ENCODE measurements at regions not wholly inside any gene's neighbourhood (a gene's known extent, or its start where the extent isn't known, plus 50 kb on each side); places are given as distances from the start of the nearest gene placed in this dataset.

DNA sequence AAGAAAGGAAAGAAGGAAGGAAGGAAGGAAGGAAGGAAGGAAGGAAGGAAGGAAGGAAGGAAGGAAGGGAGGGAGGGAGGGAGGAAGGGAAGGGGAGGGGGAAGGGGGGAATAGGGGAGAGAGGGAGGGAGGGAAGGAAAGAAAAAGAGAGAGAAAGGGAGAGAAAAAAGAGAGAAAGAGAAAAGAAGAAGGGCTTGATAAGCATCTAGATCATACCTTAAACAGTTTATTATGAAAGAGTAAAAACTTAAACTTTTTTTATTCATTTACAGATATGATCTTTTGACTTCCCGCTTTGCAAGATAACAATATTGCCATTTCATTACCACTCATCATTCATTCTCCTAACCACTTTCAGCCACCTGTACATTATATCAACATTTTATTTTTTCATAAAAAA lies 53.6 kb upstream of the TMEM106B start:
- TF ChIP-seq, protein P1, sequence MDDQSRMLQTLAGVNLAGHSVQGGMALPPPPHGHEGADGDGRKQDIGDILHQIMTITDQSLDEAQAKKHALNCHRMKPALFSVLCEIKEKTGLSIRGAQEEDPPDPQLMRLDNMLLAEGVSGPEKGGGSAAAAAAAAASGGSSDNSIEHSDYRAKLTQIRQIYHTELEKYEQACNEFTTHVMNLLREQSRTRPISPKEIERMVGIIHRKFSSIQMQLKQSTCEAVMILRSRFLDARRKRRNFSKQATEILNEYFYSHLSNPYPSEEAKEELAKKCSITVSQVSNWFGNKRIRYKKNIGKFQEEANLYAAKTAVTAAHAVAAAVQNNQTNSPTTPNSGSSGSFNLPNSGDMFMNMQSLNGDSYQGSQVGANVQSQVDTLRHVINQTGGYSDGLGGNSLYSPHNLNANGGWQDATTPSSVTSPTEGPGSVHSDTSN (CRISPR knock-in tag; IDR thresholded peaks at IDR 0.05): no peak
- no peak for TF ChIP-seq ZNF707 (tag by site-specific recombination; IDR thresholded peaks at IDR 0.05)
- TF ChIP-seq PRDM4 (tag by site-specific recombination; IDR thresholded peaks at IDR 0.05): no peak
- no peak for TF ChIP-seq ZSCAN4 (tag by site-specific recombination; IDR thresholded peaks at IDR 0.05)
- TF ChIP-seq, protein P2, sequence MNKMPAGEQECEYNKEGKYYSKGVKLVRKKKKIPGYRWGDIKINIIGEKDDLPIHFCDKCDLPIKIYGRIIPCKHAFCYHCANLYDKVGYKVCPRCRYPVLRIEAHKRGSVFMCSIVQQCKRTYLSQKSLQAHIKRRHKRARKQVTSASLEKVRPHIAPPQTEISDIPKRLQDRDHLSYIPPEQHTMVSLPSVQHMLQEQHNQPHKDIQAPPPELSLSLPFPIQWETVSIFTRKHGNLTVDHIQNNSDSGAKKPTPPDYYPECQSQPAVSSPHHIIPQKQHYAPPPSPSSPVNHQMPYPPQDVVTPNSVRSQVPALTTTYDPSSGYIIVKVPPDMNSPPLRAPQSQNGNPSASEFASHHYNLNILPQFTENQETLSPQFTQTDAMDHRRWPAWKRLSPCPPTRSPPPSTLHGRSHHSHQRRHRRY (tag by site-specific recombination; IDR thresholded peaks at IDR 0.05): no peak
- TF ChIP-seq ZNF23 (tag by site-specific recombination; IDR thresholded peaks at IDR 0.05; ENCODE audit: borderline replicate concordance): no peak
- no peak for TF ChIP-seq ZNF366 (tag by site-specific recombination; conservative IDR thresholded peaks at IDR 0.05)
- TF ChIP-seq, protein P3, sequence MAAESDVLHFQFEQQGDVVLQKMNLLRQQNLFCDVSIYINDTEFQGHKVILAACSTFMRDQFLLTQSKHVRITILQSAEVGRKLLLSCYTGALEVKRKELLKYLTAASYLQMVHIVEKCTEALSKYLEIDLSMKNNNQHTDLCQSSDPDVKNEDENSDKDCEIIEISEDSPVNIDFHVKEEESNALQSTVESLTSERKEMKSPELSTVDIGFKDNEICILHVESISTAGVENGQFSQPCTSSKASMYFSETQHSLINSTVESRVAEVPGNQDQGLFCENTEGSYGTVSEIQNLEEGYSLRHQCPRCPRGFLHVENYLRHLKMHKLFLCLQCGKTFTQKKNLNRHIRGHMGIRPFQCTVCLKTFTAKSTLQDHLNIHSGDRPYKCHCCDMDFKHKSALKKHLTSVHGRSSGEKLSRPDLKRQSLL (tag by site-specific recombination; IDR thresholded peaks at IDR 0.05): no peak

DNA sequence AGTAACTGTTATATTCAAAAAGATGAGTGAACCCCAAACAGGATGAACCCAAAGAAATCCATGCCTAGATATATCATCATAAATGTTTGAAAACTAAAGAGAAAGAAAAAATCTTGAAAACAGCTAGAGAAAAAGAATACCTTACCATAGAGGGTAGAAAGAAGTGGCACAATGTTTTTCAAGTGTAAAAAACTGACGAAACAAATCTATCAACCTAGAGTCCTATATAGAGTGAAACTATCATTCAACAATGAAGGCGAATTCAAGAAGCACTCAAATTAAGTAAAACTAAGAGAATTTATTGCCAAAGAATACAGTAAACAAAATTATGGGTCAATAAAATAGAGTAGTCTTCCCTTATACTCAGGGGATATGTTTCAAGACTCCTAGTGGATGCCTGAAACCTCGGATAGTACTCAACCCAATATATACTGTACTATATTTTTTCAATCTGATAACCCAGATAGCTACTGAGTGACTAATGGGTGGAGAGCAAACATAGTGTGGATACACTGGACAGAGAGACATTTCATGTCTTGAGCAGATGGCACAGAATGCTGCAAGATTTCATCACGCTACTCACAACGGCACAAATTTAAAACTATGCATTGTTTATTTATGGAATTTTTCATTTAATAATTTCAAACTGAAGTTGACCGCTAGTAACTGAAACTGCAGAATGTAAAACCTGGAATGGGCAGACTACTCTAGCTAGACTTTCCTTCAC lies 52.6 kb upstream of the TMEM106B start:
- Histone ChIP-seq H3K4me1 (ENCODE audit: control insufficient read depth, insufficient read depth, low read length) (no peaks in the 10 kb centered on the region), H3K36me3 (ENCODE audit: control insufficient read depth in 2 of 2, insufficient read depth in 1 of 2, low read length in 2 of 2) (no peaks in the 10 kb centered on the region), H3K27ac (ENCODE audit: extremely low read depth, low read depth, low read length) (no peak overlapping the region), H3K9me3 (ENCODE audit: control insufficient read depth, insufficient read depth, low read depth, low read length) (no peaks in the 10 kb centered on the region), H3K4me3 (ENCODE audit: low read depth, low read length) (no peak overlapping the region)
- ChIA-PET POLR2A (no interaction called here), CTCF (no interaction called here)
- no peak for TF ChIP-seq CTCF (tag by site-specific recombination; IDR thresholded peaks at IDR 0.05)
- TF ChIP-seq ZNF354C (tag by site-specific recombination; IDR thresholded peaks at IDR 0.05; ENCODE audit: borderline replicate concordance, low read depth): no peak
- TF ChIP-seq YY2 (tag by site-specific recombination; IDR thresholded peaks at IDR 0.05): no peak
- TF ChIP-seq, protein P4, sequence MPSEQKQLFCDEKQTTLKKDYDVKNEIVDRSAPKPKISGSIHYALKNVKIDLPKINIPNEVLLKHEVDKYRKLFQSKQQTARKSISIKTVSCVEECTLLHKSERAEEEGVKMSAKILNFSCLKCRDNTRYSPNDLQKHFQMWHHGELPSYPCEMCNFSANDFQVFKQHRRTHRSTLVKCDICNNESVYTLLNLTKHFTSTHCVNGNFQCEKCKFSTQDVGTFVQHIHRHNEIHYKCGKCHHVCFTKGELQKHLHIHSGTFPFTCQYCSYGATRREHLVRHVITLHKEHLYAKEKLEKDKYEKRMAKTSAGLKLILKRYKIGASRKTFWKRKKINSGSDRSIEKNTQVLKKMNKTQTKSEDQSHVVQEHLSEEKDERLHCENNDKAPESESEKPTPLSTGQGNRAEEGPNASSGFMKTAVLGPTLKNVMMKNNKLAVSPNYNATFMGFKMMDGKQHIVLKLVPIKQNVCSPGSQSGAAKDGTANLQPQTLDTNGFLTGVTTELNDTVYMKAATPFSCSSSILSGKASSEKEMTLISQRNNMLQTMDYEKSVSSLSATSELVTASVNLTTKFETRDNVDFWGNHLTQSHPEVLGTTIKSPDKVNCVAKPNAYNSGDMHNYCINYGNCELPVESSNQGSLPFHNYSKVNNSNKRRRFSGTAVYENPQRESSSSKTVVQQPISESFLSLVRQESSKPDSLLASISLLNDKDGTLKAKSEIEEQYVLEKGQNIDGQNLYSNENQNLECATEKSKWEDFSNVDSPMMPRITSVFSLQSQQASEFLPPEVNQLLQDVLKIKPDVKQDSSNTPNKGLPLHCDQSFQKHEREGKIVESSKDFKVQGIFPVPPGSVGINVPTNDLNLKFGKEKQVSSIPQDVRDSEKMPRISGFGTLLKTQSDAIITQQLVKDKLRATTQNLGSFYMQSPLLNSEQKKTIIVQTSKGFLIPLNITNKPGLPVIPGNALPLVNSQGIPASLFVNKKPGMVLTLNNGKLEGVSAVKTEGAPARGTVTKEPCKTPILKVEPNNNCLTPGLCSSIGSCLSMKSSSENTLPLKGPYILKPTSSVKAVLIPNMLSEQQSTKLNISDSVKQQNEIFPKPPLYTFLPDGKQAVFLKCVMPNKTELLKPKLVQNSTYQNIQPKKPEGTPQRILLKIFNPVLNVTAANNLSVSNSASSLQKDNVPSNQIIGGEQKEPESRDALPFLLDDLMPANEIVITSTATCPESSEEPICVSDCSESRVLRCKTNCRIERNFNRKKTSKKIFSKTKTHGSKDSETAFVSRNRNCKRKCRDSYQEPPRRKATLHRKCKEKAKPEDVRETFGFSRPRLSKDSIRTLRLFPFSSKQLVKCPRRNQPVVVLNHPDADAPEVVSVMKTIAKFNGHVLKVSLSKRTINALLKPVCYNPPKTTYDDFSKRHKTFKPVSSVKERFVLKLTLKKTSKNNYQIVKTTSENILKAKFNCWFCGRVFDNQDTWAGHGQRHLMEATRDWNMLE (tag by site-specific recombination; conservative IDR thresholded peaks at IDR 0.05; ENCODE audit: low read depth): no peak

More for the DNA sequence above, 53.6 kb upstream of the TMEM106B start:
- no peak overlapping the region for H3K4me3 ChIP-seq (ENCODE audit: low read depth, low read length)
- CTCF ChIA-PET: no interaction called here
- no peaks in the 10 kb centered on the region for H3K36me3 ChIP-seq (ENCODE audit: control insufficient read depth in 2 of 2, insufficient read depth in 1 of 2, low read length in 2 of 2)
- no peaks in the 10 kb centered on the region for H3K9me3 ChIP-seq (ENCODE audit: control insufficient read depth, insufficient read depth, low read depth, low read length)
- no peaks in the 10 kb centered on the region for H3K4me1 ChIP-seq (ENCODE audit: control insufficient read depth, insufficient read depth, low read length)
- POLR2A ChIA-PET: no interaction called here
- no peak overlapping the region for H3K27ac ChIP-seq (ENCODE audit: extremely low read depth, low read depth, low read length)

Data from HEK293 (cell line).